HCT116 (cell line): ENCODE measurements at regions not wholly inside any gene's neighbourhood (a gene's known extent, or its start where the extent isn't known, plus 50 kb on each side); places are given as distances from the start of the nearest gene placed in this dataset.

Experiments
- ATAC-seq: fragments of 200-7000 bp; cut with Tn5 transposase; 2 replicates; pipeline ENCODE4 v1.9.1; 2020; ENCODE audit warnings: mild to moderate bottlenecking, moderate library complexity
- BruUV-seq: library from RNA; stranded (reverse); fragments of 400-500 nt; replicated peaks from 2 replicates; lab custom pipeline; 2021; lab: Mats Ljungman, UMichigan
- CTCF ChIA-PET: fragments of 300-600 bp; sonication (Branson Sonifier 250); formaldehyde crosslinking; loops from one replicate; lab custom pipeline; 2021; ENCODE audit warnings: antibody characterized with exemption; lab: Charles Lee
- POLR2A ChIA-PET: fragments of 300-600, 350-600 bp; sonication (Branson Sonifier 250); formaldehyde crosslinking; loops from one replicate; lab custom pipeline; 2021; ENCODE audit warnings: antibody characterized with exemption; lab: Charles Lee
- RAD21 ChIA-PET, 2 experiments: fragments of 300-600 bp; sonication (Branson Sonifier 250); formaldehyde crosslinking; loops; one replicate each; lab custom pipeline; 2023; ENCODE audit warnings: low total read pairs in 2 of 2; ENCODE audit not compliant: uncharacterized antibody in 2 of 2, unreplicated experiment in 2 of 2, low non-redundant PET in 1 of 2; lab: Charles Lee
- DNase-seq: peaks from one replicate; pipeline ENCODE4 v3.0.0-alpha.2; 2010; ENCODE audit warnings: low read depth, low spot score
- H2AFZ ChIP-seq: fragments of 200-600 bp; shearing (Covaris generic), sonication (generic); 2 replicates; pipeline ENCODE4 v1.6.1; 2017; ENCODE audit warnings: low read depth, mixed run types, mixed read lengths, antibody characterized with exemption, low read length; ENCODE audit not compliant: poor library complexity, severe bottlenecking
- H3K27ac ChIP-seq: 2 replicates; pipeline ENCODE4 v1.5.1; 2012; ENCODE audit warnings: low read depth, low read length
- H3K27me3 ChIP-seq: fragments of 200-600 bp; sonication (generic); 2 replicates; pipeline ENCODE4 v1.6.1; 2016; ENCODE audit warnings: mixed run types, low read length, mixed read lengths; ENCODE audit not compliant: insufficient read depth
- H3K36me3 ChIP-seq, 2 experiments: fragments of 200-500 bp in 1 of 2; fragments of 200-600 bp in 1 of 2; sonication (Bioruptor generic) in 1 of 2; sonication (generic) in 1 of 2; 2 replicates each; pipeline versions ENCODE4 v1.5.1 to v1.6.1; 2014 to 2016; ENCODE audit warnings: low read length in 2 of 2, inconsistent platforms in 1 of 2, mixed read lengths in 1 of 2, mixed run types in 1 of 2; ENCODE audit not compliant: insufficient read depth in 2 of 2, control insufficient read depth in 1 of 2
- H3K4me1 ChIP-seq, 2 experiments: fragments of 200-600 bp in 1 of 2; sonication (generic) in 1 of 2; 2 replicates each; pipeline versions ENCODE4 v1.5.1 to v1.6.1; 2012 to 2017; ENCODE audit warnings: low read length in 2 of 2, inconsistent platforms in 1 of 2, mild to moderate bottlenecking in 1 of 2, mixed read lengths in 1 of 2, mixed run types in 1 of 2, moderate library complexity in 1 of 2; ENCODE audit not compliant: insufficient read depth in 2 of 2, control insufficient read depth in 1 of 2
- H3K4me2 ChIP-seq: fragments of 200-600 bp; sonication (generic); 2 replicates; pipeline ENCODE4 v1.6.1; 2017; ENCODE audit warnings: mixed run types, low read length, mixed read lengths
- H3K4me3 ChIP-seq, 2 experiments: fragments of 200-600 bp in 1 of 2; sonication (generic) in 1 of 2; replicated peaks in 1 of 2; 2 replicates each; pipeline ENCODE4 v1.5.1; 2011 to 2016; ENCODE audit warnings: low read length in 2 of 2, control low read depth in 1 of 2, low read depth in 1 of 2, mild to moderate bottlenecking in 1 of 2, mixed read lengths in 1 of 2, mixed run types in 1 of 2
- H3K79me2 ChIP-seq: fragments of 200-600 bp; sonication (generic); 2 replicates; pipeline ENCODE4 v1.6.1; 2017; ENCODE audit warnings: mild to moderate bottlenecking, mixed run types, low read length, moderate library complexity, mixed read lengths; ENCODE audit not compliant: insufficient read depth
- H3K9ac ChIP-seq: fragments of 200-600 bp; sonication (generic); 2 replicates; pipeline ENCODE4 v1.6.1; 2016; ENCODE audit warnings: low read length, mixed read lengths
- H3K9me2 ChIP-seq: fragments of 200-600 bp; sonication (generic), shearing (Covaris generic); 2 replicates; pipeline ENCODE4 v1.6.1; 2017; ENCODE audit warnings: mixed run types, mild to moderate bottlenecking, moderate library complexity; ENCODE audit not compliant: insufficient read depth
- H3K9me3 ChIP-seq, 2 experiments: fragments of 200-500 bp in 1 of 2; fragments of 200-600 bp in 1 of 2; sonication (Bioruptor generic) in 1 of 2; sonication (generic) in 1 of 2; 2 replicates each; pipeline ENCODE4 v1.6.1; 2014 to 2017; ENCODE audit warnings: low read length in 2 of 2, mixed read lengths in 2 of 2, inconsistent platforms in 1 of 2, low read depth in 1 of 2, mild to moderate bottlenecking in 1 of 2, mixed run types in 1 of 2, moderate library complexity in 1 of 2; ENCODE audit not compliant: control insufficient read depth in 1 of 2, insufficient read depth in 1 of 2
- H4K20me1 ChIP-seq: fragments of 200-600 bp; sonication (generic), shearing (Covaris generic); 2 replicates; pipeline ENCODE4 v1.6.1; 2017; ENCODE audit warnings: mixed run types, mild to moderate bottlenecking, moderate library complexity; ENCODE audit not compliant: insufficient read depth
- ATF3 ChIP-seq: IDR thresholded peaks from 2 replicates; pipeline ENCODE4 v1.6.1; 2012
- CEBPB ChIP-seq: IDR thresholded peaks from 2 replicates; pipeline ENCODE4 v1.6.1; 2012; ENCODE audit warnings: low read depth
- EZH2 ChIP-seq: fragments of 200-600 bp; sonication (generic); IDR thresholded peaks from 2 replicates; pipeline ENCODE4 v1.6.1; 2017; ENCODE audit warnings: antibody characterized with exemption, mixed run types
- JUND ChIP-seq: IDR thresholded peaks from 2 replicates; pipeline ENCODE4 v1.6.1; 2012
- SP1 ChIP-seq: IDR thresholded peaks from 2 replicates; pipeline ENCODE4 v1.6.1; 2012; ENCODE audit warnings: low read depth
- ZBTB33 ChIP-seq: IDR thresholded peaks from 2 replicates; pipeline ENCODE4 v1.6.1; 2011; ENCODE audit warnings: mild to moderate bottlenecking, low read length, moderate library complexity; ENCODE audit not compliant: insufficient replicate concordance; ENCODE audit errors: extremely low read depth
- ZNF274 ChIP-seq: fragments of 200-500 bp; sonication (Bioruptor generic); IDR thresholded peaks from 2 replicates; pipeline ENCODE4 v1.6.1; 2014; ENCODE audit warnings: mild to moderate bottlenecking, low read depth, low read length, inconsistent platforms
- intact Hi-C: fragments of 100-400 bp; cut with micrococcal nuclease; formaldehyde crosslinking; loops from 2 replicates; pipeline ENCODE4 v1.10.0; 2022

GRCh38 chr5:17441351-17441750 is 56.7 kb upstream of the TAF11L2 start:
- POLR2A ChIA-PET = no interaction called here
- BruUV-seq = no TSS peak
- H2AFZ ChIP-seq = no peak overlapping the region
- TF ChIP-seq ZNF274 = no peak
- no peak for TF ChIP-seq SP1
- no peak for TF ChIP-seq JUND
- TF ChIP-seq ZBTB33 = no peak
- no peak for TF ChIP-seq EZH2
- no peak for TF ChIP-seq CEBPB
- no peak for TF ChIP-seq ATF3
- H3K36me3 ChIP-seq = no peaks in the 10 kb centered on the region
- H3K4me2 ChIP-seq = no peak overlapping the region
- H3K79me2 ChIP-seq = no peaks in the 10 kb centered on the region
- CTCF ChIA-PET = no interaction called here
- H3K4me1 ChIP-seq = no peaks in the 10 kb centered on the region
- H3K9me2 ChIP-seq = no peaks in the 10 kb centered on the region
- H3K9ac ChIP-seq = no peak overlapping the region
- H3K27me3 ChIP-seq = no peaks in the 10 kb centered on the region
- H3K27ac ChIP-seq = no peak overlapping the region
- RAD21 ChIA-PET = no interaction called here
- H3K9me3 ChIP-seq = no peaks in the 10 kb centered on the region; a peak in 1 of 4 replicates
- H3K4me3 ChIP-seq = no peak overlapping the region
- DNase-seq (no peak), ATAC-seq (no peak)
- intact Hi-C loops = no loop called here
- H4K20me1 ChIP-seq = no peaks in the 10 kb centered on the region
